A549 (cell line): ENCODE measurements at regions not wholly inside any gene's neighbourhood (a gene's known extent, or its start where the extent isn't known, plus 50 kb on each side); places are given as distances from the start of the nearest gene placed in this dataset.

Experiments used
- ATAC-seq, 2 experiments: fragments of 200-7000 bp in 1 of 2; fragments of >200 bp in 1 of 2; cut with Nextera tagmentation in 1 of 2; cut with Tn5 transposase in 1 of 2; 3 replicates each; pipeline versions ENCODE4 v1.8.0 to v1.9.1; 2018 to 2020; ENCODE audit warnings: mild to moderate bottlenecking in 1 of 2, moderate library complexity in 1 of 2
- CTCF ChIA-PET: fragments of 300-600 bp; sonication (Branson Sonifier 250); formaldehyde crosslinking; extraction: SDS; loops from one replicate; lab custom pipeline; 2021; ENCODE audit warnings: antibody characterized with exemption, inconsistent platforms; lab: Yijun Ruan, JAX
- POLR2A ChIA-PET: fragments of 350-600 bp; formaldehyde crosslinking; extraction: SDS; loops from one replicate; lab custom pipeline; 2021; ENCODE audit warnings: antibody characterized with exemption, inconsistent platforms; lab: Yijun Ruan, JAX
- DNase-seq, 2 experiments: peaks; one replicate each; pipeline versions ENCODE4 v3.0.0 to v3.0.0-alpha.2; 2011 to 2016; ENCODE audit warnings: low read depth in 1 of 2, low spot score in 1 of 2
- FAIRE-seq: peaks from 2 replicates; lab custom pipeline; 2011; peaks lifted over from hg19 to GRCh38; lab: Jason Lieb, UNC
- H3K27ac ChIP-seq, 2 experiments: fragments of >200 bp; sonication (Bioruptor Twin); formaldehyde crosslinking; 3 replicates each; pipeline ENCODE4 v1.5.1; 2016 to 2017
- H3K4me1 ChIP-seq: fragments of >200 bp; sonication (Bioruptor Twin); formaldehyde crosslinking; 3 replicates; pipeline ENCODE4 v1.6.1; 2016
- H3K4me2 ChIP-seq: fragments of >200 bp; sonication (Bioruptor Twin); formaldehyde crosslinking; 3 replicates; pipeline ENCODE4 v1.6.1; 2016
- H3K4me3 ChIP-seq: fragments of >200 bp; sonication (Bioruptor Twin); formaldehyde crosslinking; 3 replicates; pipeline ENCODE4 v1.5.1; 2016
- H3K9me3 ChIP-seq: fragments of >200 bp; sonication (Bioruptor Twin); formaldehyde crosslinking; 3 replicates; pipeline ENCODE4 v1.6.1; 2016
- CBX2 ChIP-seq: fragments of 200-600 bp; sonication (generic); IDR thresholded peaks from 2 replicates; pipeline ENCODE4 v1.6.1; 2016; ENCODE audit warnings: low read depth, mild to moderate bottlenecking, borderline replicate concordance
- CHD4 ChIP-seq: fragments of 200-600 bp; sonication (generic); IDR thresholded peaks from 2 replicates; pipeline ENCODE4 v1.6.1; 2016; ENCODE audit warnings: antibody characterized with exemption, mild to moderate bottlenecking, borderline replicate concordance
- EHF ChIP-seq: fragments of 250-450 bp; sonication (Bioruptor Pico); IDR thresholded peaks from 2 replicates; pipeline ENCODE4 v1.5.0; 2020; ENCODE audit warnings: mild to moderate bottlenecking
- FOSL2 ChIP-seq, 2 experiments: fragments of 450-650 bp in 1 of 2; fragments of >200 bp in 1 of 2; sonication (Bioruptor Twin) in 1 of 2; formaldehyde crosslinking; IDR thresholded peaks; 2 replicates each; pipeline versions ENCODE4 v1.5.0 to v1.6.1; 2016 to 2020; ENCODE audit warnings: mild to moderate bottlenecking in 1 of 2, moderate library complexity in 1 of 2
- HDAC2 ChIP-seq: fragments of 200-600 bp; sonication (generic); IDR thresholded peaks from 2 replicates; pipeline ENCODE4 v1.6.1; 2016
- HOXB13 ChIP-seq: fragments of 250-450 bp; sonication (Bioruptor Pico); IDR thresholded peaks from 2 replicates; pipeline ENCODE4 v1.5.0; 2020; ENCODE audit warnings: low read depth, mild to moderate bottlenecking, moderate library complexity
- KDM5A ChIP-seq: fragments of 200-600 bp; sonication (generic); IDR thresholded peaks from 2 replicates; pipeline ENCODE4 v1.6.1; 2016; ENCODE audit warnings: antibody characterized with exemption, mild to moderate bottlenecking
- MAFK ChIP-seq: fragments of 450-650 bp; IDR thresholded peaks from 2 replicates; pipeline ENCODE4 v1.6.1; 2014; ENCODE audit not compliant: partially characterized antibody
- RFX5 ChIP-seq: fragments of 450-650 bp; IDR thresholded peaks from 2 replicates; pipeline ENCODE4 v1.7.1; 2014; ENCODE audit warnings: antibody characterized with exemption, mild to moderate bottlenecking, moderate library complexity
- RNF2 ChIP-seq: fragments of 200-600 bp; sonication (generic); IDR thresholded peaks from 2 replicates; pipeline ENCODE4 v1.6.1; 2016; ENCODE audit warnings: low read depth, mild to moderate bottlenecking, antibody characterized with exemption, moderate library complexity, borderline replicate concordance
- SMC3 ChIP-seq: fragments of >200 bp; sonication (Bioruptor Twin); formaldehyde crosslinking; IDR thresholded peaks from 3 replicates; pipeline ENCODE4 v1.6.1; 2018; ENCODE audit warnings: inconsistent platforms
- ZSCAN20 ChIP-seq: fragments of 250-450 bp; sonication (Bioruptor Pico); IDR thresholded peaks from 2 replicates; pipeline ENCODE4 v1.8.0; 2022; ENCODE audit warnings: mild to moderate bottlenecking, moderate library complexity
- WGBS: methylation state at CpG from one replicate; pipeline ENCODE4 v1.1.6; 2017; ENCODE audit errors: missing lambda C conversion rate; 5-methylcytosine and 5-hydroxymethylcytosine counted together
- TF ChIP-seq, protein P1 (sequence below): IDR thresholded peaks from 2 replicates; pipeline ENCODE4 v1.6.1; 2012; ENCODE audit warnings: low read depth, borderline replicate concordance
- TF ChIP-seq, protein P2 (sequence below): fragments of 200-600 bp; sonication (generic); IDR thresholded peaks from 2 replicates; pipeline ENCODE4 v1.6.1; 2016; ENCODE audit warnings: antibody characterized with exemption, mild to moderate bottlenecking, moderate library complexity
- TF ChIP-seq, protein P3 (sequence below): fragments of >200 bp; sonication (Bioruptor Twin); formaldehyde crosslinking; IDR thresholded peaks from 3 replicates; pipeline ENCODE4 v1.6.1; 2016

DNA sequence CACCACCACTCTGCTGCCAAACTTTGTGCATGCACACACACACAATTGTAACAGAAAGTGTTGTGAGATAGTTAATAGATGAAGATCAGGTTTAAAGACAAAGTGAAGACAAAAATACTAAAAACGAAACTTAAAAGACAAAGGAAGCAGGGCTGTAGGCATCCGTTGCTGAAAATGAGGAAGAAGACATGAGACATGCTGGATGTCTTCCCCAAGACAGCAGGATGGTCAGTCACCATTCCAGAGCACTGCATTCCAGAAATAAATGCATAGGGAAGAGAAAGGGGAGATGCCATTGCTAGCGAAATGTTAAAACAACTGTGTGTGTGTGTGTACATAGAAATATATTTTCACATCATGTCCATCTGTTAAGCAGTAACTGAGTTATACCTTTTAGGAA lies 520.1 kb downstream of the SUCLA2 start:
- H3K9me3 ChIP-seq: no peaks in the 10 kb centered on the region
- ChIA-PET CTCF (no interaction called here), POLR2A (no interaction called here)
- WGBS: 4% methylated on average over 3 of the region's 3 CpGs
- H3K4me3 ChIP-seq: no peak overlapping the region
- FAIRE-seq (no peak), DNase-seq (no peak), ATAC-seq (no peak)
- TF ChIP-seq, protein P1, sequence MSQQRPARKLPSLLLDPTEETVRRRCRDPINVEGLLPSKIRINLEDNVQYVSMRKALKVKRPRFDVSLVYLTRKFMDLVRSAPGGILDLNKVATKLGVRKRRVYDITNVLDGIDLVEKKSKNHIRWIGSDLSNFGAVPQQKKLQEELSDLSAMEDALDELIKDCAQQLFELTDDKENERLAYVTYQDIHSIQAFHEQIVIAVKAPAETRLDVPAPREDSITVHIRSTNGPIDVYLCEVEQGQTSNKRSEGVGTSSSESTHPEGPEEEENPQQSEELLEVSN: no peak
- no peak for TF ChIP-seq HDAC2
- no peak for TF ChIP-seq ZSCAN20 (CRISPR knock-in tag)
- no peak for TF ChIP-seq HOXB13 (CRISPR knock-in tag)
- H3K27ac ChIP-seq: no peak overlapping the region
- no peak overlapping the region for H3K4me2 ChIP-seq
- H3K4me1 ChIP-seq: no peaks in the 10 kb centered on the region

DNA sequence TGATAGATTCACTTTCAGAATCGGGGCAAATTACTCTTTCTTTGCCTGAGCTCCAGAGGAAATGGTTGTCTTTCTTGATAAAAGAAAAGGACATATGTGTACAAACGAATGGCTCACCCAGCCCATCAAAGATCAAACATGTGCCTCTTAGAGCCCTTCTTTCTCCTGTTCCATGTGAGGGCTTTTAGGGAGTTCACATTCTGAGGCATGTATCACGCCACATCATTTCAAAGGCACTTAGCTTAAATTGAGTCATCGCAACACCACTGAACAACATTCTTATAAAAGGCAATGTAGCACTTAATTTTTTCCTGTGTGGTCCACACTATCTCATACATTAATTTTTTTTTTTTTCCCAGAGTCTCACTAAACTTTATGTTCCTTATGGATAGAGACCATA lies 521.0 kb downstream of the SUCLA2 start:
- ATAC-seq (no peak), FAIRE-seq (no peak), DNase-seq (no peak)
- no peak for TF ChIP-seq FOSL2 (IDR thresholded peaks at IDR 0.05)
- TF ChIP-seq FOSL2 (CRISPR knock-in tag; IDR thresholded peaks at IDR 0.05): no peak
- no peak for TF ChIP-seq MAFK
- no peak for TF ChIP-seq RFX5
- no peak for TF ChIP-seq RNF2
- 24% methylated on average over 4 of the region's 4 CpGs for WGBS
- CTCF ChIA-PET: interaction anchor here (0.7 kb wide), 1 partner anchor 19 kb away, joined by 3 read pairs; no protein-coding TSS in a partner anchor
- no peak overlapping the region for H3K4me2 ChIP-seq
- H3K4me1 ChIP-seq: no peaks in the 10 kb centered on the region
- H3K4me3 ChIP-seq: no peak overlapping the region
- H3K27ac ChIP-seq: no peak overlapping the region
- POLR2A ChIA-PET: no interaction called here
- no peaks in the 10 kb centered on the region for H3K9me3 ChIP-seq

DNA sequence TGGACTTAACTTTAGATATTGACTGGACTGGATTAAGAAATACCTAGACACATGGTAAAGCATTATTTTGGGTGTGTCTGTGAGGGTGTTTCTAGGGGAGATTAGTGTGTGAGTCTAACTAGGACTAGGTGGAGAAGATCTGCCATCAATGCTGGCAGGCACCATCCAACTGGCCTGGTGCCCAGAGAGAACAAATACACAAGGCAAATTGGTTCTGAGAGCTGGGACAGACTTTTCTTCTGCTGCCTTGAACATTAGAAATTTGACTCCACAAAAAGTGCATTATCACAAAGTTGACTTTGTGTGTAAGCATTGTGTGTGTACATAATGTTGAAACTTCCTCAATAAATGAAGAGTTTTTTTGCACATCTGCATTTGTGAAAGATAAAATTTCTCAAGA lies 522.1 kb downstream of the SUCLA2 start:
- no peak overlapping the region for H3K4me3 ChIP-seq
- no peaks in the 10 kb centered on the region for H3K9me3 ChIP-seq
- no peak overlapping the region for H3K27ac ChIP-seq
- no peak for DNase-seq
- no peak for FAIRE-seq
- POLR2A ChIA-PET: no interaction called here
- no peak for ATAC-seq
- no peak overlapping the region for H3K4me2 ChIP-seq
- H3K4me1 ChIP-seq: no peaks in the 10 kb centered on the region
- CTCF ChIA-PET: no interaction called here
- TF ChIP-seq SMC3 (no peak), KDM5A (no peak), EHF (CRISPR knock-in tag) (no peak), CBX2 (no peak), FOSL2 (IDR thresholded peaks at IDR 0.05) (no peak), FOSL2 (CRISPR knock-in tag; IDR thresholded peaks at IDR 0.05) (no peak), RNF2 (no peak), RFX5 (no peak), CHD4 (no peak)
- TF ChIP-seq, protein P2, sequence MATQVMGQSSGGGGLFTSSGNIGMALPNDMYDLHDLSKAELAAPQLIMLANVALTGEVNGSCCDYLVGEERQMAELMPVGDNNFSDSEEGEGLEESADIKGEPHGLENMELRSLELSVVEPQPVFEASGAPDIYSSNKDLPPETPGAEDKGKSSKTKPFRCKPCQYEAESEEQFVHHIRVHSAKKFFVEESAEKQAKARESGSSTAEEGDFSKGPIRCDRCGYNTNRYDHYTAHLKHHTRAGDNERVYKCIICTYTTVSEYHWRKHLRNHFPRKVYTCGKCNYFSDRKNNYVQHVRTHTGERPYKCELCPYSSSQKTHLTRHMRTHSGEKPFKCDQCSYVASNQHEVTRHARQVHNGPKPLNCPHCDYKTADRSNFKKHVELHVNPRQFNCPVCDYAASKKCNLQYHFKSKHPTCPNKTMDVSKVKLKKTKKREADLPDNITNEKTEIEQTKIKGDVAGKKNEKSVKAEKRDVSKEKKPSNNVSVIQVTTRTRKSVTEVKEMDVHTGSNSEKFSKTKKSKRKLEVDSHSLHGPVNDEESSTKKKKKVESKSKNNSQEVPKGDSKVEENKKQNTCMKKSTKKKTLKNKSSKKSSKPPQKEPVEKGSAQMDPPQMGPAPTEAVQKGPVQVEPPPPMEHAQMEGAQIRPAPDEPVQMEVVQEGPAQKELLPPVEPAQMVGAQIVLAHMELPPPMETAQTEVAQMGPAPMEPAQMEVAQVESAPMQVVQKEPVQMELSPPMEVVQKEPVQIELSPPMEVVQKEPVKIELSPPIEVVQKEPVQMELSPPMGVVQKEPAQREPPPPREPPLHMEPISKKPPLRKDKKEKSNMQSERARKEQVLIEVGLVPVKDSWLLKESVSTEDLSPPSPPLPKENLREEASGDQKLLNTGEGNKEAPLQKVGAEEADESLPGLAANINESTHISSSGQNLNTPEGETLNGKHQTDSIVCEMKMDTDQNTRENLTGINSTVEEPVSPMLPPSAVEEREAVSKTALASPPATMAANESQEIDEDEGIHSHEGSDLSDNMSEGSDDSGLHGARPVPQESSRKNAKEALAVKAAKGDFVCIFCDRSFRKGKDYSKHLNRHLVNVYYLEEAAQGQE: no peak
- TF ChIP-seq, protein P3, sequence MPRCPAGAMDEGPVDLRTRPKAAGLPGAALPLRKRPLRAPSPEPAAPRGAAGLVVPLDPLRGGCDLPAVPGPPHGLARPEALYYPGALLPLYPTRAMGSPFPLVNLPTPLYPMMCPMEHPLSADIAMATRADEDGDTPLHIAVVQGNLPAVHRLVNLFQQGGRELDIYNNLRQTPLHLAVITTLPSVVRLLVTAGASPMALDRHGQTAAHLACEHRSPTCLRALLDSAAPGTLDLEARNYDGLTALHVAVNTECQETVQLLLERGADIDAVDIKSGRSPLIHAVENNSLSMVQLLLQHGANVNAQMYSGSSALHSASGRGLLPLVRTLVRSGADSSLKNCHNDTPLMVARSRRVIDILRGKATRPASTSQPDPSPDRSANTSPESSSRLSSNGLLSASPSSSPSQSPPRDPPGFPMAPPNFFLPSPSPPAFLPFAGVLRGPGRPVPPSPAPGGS: no peak
